ENCODE measurements at regions not wholly inside any gene's neighbourhood (a gene's known extent, or its start where the extent isn't known, plus 50 kb on each side); places are given as distances from the start of the nearest gene placed in this dataset.

DNA sequence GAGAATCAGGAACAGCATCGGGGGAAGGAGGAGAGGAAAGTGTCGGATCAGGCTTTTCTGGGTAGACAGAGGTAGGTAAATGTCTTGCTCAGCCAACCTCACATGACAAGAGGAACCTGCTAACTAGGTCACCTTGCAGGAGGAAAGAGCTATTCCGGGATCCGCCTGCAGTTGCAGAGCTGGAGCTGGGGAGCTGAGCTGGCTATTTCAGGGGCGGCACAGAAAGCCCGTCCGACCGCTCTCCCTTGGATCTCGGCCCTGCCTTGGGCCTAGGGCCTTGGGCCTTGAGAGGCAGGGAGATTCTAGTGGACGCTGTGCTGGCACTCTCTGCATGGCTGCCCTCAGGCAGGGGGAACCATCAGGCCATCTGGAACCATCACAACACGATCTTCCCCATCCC is 56.5 kb upstream of the CTPS1 start:
- TF ChIP-seq, protein P1, sequence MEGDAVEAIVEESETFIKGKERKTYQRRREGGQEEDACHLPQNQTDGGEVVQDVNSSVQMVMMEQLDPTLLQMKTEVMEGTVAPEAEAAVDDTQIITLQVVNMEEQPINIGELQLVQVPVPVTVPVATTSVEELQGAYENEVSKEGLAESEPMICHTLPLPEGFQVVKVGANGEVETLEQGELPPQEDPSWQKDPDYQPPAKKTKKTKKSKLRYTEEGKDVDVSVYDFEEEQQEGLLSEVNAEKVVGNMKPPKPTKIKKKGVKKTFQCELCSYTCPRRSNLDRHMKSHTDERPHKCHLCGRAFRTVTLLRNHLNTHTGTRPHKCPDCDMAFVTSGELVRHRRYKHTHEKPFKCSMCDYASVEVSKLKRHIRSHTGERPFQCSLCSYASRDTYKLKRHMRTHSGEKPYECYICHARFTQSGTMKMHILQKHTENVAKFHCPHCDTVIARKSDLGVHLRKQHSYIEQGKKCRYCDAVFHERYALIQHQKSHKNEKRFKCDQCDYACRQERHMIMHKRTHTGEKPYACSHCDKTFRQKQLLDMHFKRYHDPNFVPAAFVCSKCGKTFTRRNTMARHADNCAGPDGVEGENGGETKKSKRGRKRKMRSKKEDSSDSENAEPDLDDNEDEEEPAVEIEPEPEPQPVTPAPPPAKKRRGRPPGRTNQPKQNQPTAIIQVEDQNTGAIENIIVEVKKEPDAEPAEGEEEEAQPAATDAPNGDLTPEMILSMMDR (IDR thresholded peaks at IDR 0.05) = peak; percentile 9 to 65 (median 21)
- TF ChIP-seq POLR2AphosphoS5 (IDR thresholded peaks at IDR 0.05) = no peak

All from breast epithelium (tissue), 3 donors.